ENCODE measurements at regions not wholly inside any gene's neighbourhood (a gene's known extent, or its start where the extent isn't known, plus 50 kb on each side); places are given as distances from the start of the nearest gene placed in this dataset.

DNA sequence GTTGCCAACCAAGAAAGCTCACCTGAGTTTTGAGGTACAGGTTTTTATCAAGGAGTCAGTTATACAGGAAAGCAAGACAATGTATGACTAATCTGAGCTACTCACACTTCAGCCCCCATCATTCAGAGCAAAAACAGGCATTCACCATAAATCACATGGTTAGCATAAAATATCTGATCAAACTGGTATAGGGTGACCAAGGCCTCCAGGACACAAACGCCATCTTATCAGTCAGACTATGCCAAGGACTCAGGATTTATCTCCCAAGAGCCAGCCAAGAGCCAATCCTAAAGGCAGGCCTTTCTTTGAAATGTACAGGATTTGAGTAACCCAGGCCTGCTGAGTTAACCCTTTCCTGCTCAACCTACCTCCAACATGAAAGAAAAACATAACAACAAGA is 313.0 kb upstream of the NREP start:
- no peak for TF ChIP-seq SIN3A (IDR thresholded peaks at IDR 0.05; ENCODE audit: borderline replicate concordance, insufficient read depth, low read depth, low read length)
- TF ChIP-seq, protein P1, sequence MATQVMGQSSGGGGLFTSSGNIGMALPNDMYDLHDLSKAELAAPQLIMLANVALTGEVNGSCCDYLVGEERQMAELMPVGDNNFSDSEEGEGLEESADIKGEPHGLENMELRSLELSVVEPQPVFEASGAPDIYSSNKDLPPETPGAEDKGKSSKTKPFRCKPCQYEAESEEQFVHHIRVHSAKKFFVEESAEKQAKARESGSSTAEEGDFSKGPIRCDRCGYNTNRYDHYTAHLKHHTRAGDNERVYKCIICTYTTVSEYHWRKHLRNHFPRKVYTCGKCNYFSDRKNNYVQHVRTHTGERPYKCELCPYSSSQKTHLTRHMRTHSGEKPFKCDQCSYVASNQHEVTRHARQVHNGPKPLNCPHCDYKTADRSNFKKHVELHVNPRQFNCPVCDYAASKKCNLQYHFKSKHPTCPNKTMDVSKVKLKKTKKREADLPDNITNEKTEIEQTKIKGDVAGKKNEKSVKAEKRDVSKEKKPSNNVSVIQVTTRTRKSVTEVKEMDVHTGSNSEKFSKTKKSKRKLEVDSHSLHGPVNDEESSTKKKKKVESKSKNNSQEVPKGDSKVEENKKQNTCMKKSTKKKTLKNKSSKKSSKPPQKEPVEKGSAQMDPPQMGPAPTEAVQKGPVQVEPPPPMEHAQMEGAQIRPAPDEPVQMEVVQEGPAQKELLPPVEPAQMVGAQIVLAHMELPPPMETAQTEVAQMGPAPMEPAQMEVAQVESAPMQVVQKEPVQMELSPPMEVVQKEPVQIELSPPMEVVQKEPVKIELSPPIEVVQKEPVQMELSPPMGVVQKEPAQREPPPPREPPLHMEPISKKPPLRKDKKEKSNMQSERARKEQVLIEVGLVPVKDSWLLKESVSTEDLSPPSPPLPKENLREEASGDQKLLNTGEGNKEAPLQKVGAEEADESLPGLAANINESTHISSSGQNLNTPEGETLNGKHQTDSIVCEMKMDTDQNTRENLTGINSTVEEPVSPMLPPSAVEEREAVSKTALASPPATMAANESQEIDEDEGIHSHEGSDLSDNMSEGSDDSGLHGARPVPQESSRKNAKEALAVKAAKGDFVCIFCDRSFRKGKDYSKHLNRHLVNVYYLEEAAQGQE (IDR thresholded peaks at IDR 0.05; ENCODE audit: insufficient read depth in 1 of 2, low read depth in 2 of 2, low read length in 1 of 2): no peak
- no peak for TF ChIP-seq POLR2AphosphoS5 (IDR thresholded peaks at IDR 0.05; ENCODE audit: low read depth, low read length)
- TF ChIP-seq, protein P2, sequence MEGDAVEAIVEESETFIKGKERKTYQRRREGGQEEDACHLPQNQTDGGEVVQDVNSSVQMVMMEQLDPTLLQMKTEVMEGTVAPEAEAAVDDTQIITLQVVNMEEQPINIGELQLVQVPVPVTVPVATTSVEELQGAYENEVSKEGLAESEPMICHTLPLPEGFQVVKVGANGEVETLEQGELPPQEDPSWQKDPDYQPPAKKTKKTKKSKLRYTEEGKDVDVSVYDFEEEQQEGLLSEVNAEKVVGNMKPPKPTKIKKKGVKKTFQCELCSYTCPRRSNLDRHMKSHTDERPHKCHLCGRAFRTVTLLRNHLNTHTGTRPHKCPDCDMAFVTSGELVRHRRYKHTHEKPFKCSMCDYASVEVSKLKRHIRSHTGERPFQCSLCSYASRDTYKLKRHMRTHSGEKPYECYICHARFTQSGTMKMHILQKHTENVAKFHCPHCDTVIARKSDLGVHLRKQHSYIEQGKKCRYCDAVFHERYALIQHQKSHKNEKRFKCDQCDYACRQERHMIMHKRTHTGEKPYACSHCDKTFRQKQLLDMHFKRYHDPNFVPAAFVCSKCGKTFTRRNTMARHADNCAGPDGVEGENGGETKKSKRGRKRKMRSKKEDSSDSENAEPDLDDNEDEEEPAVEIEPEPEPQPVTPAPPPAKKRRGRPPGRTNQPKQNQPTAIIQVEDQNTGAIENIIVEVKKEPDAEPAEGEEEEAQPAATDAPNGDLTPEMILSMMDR (IDR thresholded peaks at IDR 0.05): no peak

Measured in Panc1 (cell line).